ENCODE measurements at regions not wholly inside any gene's neighbourhood (a gene's known extent, or its start where the extent isn't known, plus 50 kb on each side); places are given as distances from the start of the nearest gene placed in this dataset.

- DNase-seq (ENCODE audit: low spot score), result no peak
- CTCF ChIA-PET (ENCODE audit: unreplicated experiment), result no interaction called here
- intact Hi-C loops (cut with micrococcal nuclease; ENCODE audit: unreplicated experiment), result no loop called here
- Histone ChIP-seq H3K4me1 (ENCODE audit: insufficient read depth, low read length, poor library complexity, severe bottlenecking) (no peaks in the 10 kb centered on the region), H3K79me2 (ENCODE audit: insufficient read depth, low read depth, low read length) (no peaks in the 10 kb centered on the region), H2AFZ (ENCODE audit: low read length) (no peak overlapping the region), H3K27ac (ENCODE audit: low read depth, low read length, poor library complexity, severe bottlenecking) (no peak overlapping the region), H3K4me2 (ENCODE audit: low read length) (no peak overlapping the region), H3K9me3 (ENCODE audit: low read length) (peaks cover 8% of the 10 kb centered on the region; the same call in 1 of the 2 replicates), H3K9me2 (ENCODE audit: insufficient read depth, low read length) (no peaks in the 10 kb centered on the region), H3K36me3 (ENCODE audit: insufficient read depth, low read length) (no peaks in the 10 kb centered on the region), H4K20me1 (ENCODE audit: insufficient read depth, low read length) (no peaks in the 10 kb centered on the region), H3K4me3 (ENCODE audit: low read depth, low read length, poor library complexity, severe bottlenecking) (no peak overlapping the region)
- TF ChIP-seq CTCF (conservative IDR thresholded peaks at IDR 0.05; ENCODE audit: low read length), result no peak
- TF ChIP-seq EZH2phosphoT487 (IDR thresholded peaks at IDR 0.05; ENCODE audit: borderline replicate concordance, low read depth, low read length), result no peak
- POLR2A ChIA-PET, result interaction anchor here (0.7 to 1.3 kb wide), 2 partner anchors 11 to 163 kb away, joined by 3 read pairs; no protein-coding TSS in a partner anchor
- BruUV-seq (replicated peaks), result no TSS peak
Measured at GRCh38 chr4:32601848-32602247, 1881.7 kb downstream of the PCDH7 start.

- no peak overlapping the region for H3K27ac ChIP-seq (ENCODE audit: low read depth, low read length, poor library complexity, severe bottlenecking)
- H2AFZ ChIP-seq (ENCODE audit: low read length), result no peak overlapping the region; the same call in 1 of the 2 replicates
- DNase-seq (ENCODE audit: low spot score), result peak; percentile 13
- ChIA-PET CTCF (ENCODE audit: unreplicated experiment) (no interaction called here), POLR2A (interaction anchor here (0.6 kb wide), 1 partner anchor 120 kb away, joined by 3 read pairs; no protein-coding TSS in a partner anchor)
- no peaks in the 10 kb centered on the region for H3K79me2 ChIP-seq (ENCODE audit: insufficient read depth, low read depth, low read length)
- no peak overlapping the region for H3K4me3 ChIP-seq (ENCODE audit: low read depth, low read length, poor library complexity, severe bottlenecking)
- H3K9me2 ChIP-seq (ENCODE audit: insufficient read depth, low read length), result no peaks in the 10 kb centered on the region
- H4K20me1 ChIP-seq (ENCODE audit: insufficient read depth, low read length), result no peaks in the 10 kb centered on the region
- TF ChIP-seq CTCF (conservative IDR thresholded peaks at IDR 0.05; ENCODE audit: low read length), result no peak
- TF ChIP-seq EZH2phosphoT487 (IDR thresholded peaks at IDR 0.05; ENCODE audit: borderline replicate concordance, low read depth, low read length), result no peak
- intact Hi-C loops (cut with micrococcal nuclease; ENCODE audit: unreplicated experiment), result no loop called here
- H3K4me1 ChIP-seq (ENCODE audit: insufficient read depth, low read length, poor library complexity, severe bottlenecking), result peaks cover 6% of the 10 kb centered on the region
- no TSS peak for BruUV-seq (replicated peaks)
- peaks cover 40% of the 10 kb centered on the region; the same call in 1 of the 2 replicates for H3K9me3 ChIP-seq (ENCODE audit: low read length)
- no peak overlapping the region for H3K4me2 ChIP-seq (ENCODE audit: low read length)
- no peaks in the 10 kb centered on the region; the same call in 1 of the 2 replicates for H3K36me3 ChIP-seq (ENCODE audit: insufficient read depth, low read length)
Measured at GRCh38 chr4:32607978-32608377, 1887.8 kb downstream of the PCDH7 start.

- Histone ChIP-seq H3K4me3 (ENCODE audit: low read depth, low read length, poor library complexity, severe bottlenecking) (no peak overlapping the region), H3K4me1 (ENCODE audit: insufficient read depth, low read length, poor library complexity, severe bottlenecking) (no peaks in the 10 kb centered on the region), H3K4me2 (ENCODE audit: low read length) (no peak overlapping the region), H2AFZ (ENCODE audit: low read length) (peak overlapping the region; percentile 44), H3K9me3 (ENCODE audit: low read length) (no peaks in the 10 kb centered on the region; the same call in 1 of the 2 replicates), H3K79me2 (ENCODE audit: insufficient read depth, low read depth, low read length) (no peaks in the 10 kb centered on the region), H3K27ac (ENCODE audit: low read depth, low read length, poor library complexity, severe bottlenecking) (no peak overlapping the region), H4K20me1 (ENCODE audit: insufficient read depth, low read length) (no peaks in the 10 kb centered on the region), H3K36me3 (ENCODE audit: insufficient read depth, low read length) (no peaks in the 10 kb centered on the region; the same call in 1 of the 2 replicates), H3K9me2 (ENCODE audit: insufficient read depth, low read length) (no peaks in the 10 kb centered on the region)
- TF ChIP-seq EZH2phosphoT487 (IDR thresholded peaks at IDR 0.05; ENCODE audit: borderline replicate concordance, low read depth, low read length) (no peak), CTCF (conservative IDR thresholded peaks at IDR 0.05; ENCODE audit: low read length) (no peak)
- no TSS peak for BruUV-seq (replicated peaks)
- DNase-seq (ENCODE audit: low spot score), result no peak
- CTCF ChIA-PET (ENCODE audit: unreplicated experiment), result no interaction called here
- intact Hi-C loops (cut with micrococcal nuclease; ENCODE audit: unreplicated experiment), result no loop called here
- POLR2A ChIA-PET, result interaction anchor here (0.6 to 1.2 kb wide), 4 partner anchors 9 to 182 kb away, joined by 3 to 4 read pairs (median 4); no protein-coding TSS in a partner anchor
Measured at GRCh38 chr4:32624943-32625603, 1904.9 kb downstream of the PCDH7 start.
